ENCODE measurements at regions not wholly inside any gene's neighbourhood (a gene's known extent, or its start where the extent isn't known, plus 50 kb on each side); places are given as distances from the start of the nearest gene placed in this dataset.

- no peak for DNase-seq (ENCODE audit: low read depth)
These were observed 279.5 kb downstream of the DUSP10 start for GRCh38 chr1:221462345-221462744.

GRCh38 chr1:221468546-221468945, 273.3 kb downstream of the DUSP10 start:
- no peak for DNase-seq (ENCODE audit: low read depth)

- peak; percentile 22 for DNase-seq (ENCODE audit: low read depth)
These were observed 272.4 kb downstream of the DUSP10 start for GRCh38 chr1:221469476-221469875.

GRCh38 chr1:221470000-221470698, 271.7 kb downstream of the DUSP10 start:
- peak; percentile 32 for DNase-seq (ENCODE audit: low read depth)

- DNase-seq (ENCODE audit: low read depth): no peak
These were observed 268.5 kb downstream of the DUSP10 start for GRCh38 chr1:221473411-221473810.

GRCh38 chr1:221477252-221477651, 264.6 kb downstream of the DUSP10 start:
- DNase-seq (ENCODE audit: low read depth): no peak

- DNase-seq (ENCODE audit: low read depth): peak; percentile 85
These were observed 263.6 kb downstream of the DUSP10 start for GRCh38 chr1:221478050-221478949.

GRCh38 chr1:221487781-221488524, 253.9 kb downstream of the DUSP10 start:
- DNase-seq (ENCODE audit: low read depth): peak; percentile 83

- DNase-seq (ENCODE audit: low read depth): no peak
These were observed 253.3 kb downstream of the DUSP10 start for GRCh38 chr1:221488550-221488949.

GRCh38 chr1:221494670-221495069, 247.2 kb downstream of the DUSP10 start:
- peak; percentile 28 for DNase-seq (ENCODE audit: low read depth)

- DNase-seq (ENCODE audit: low read depth): peak; percentile 54
These were observed 244.8 kb downstream of the DUSP10 start for GRCh38 chr1:221497046-221497445.

GRCh38 chr1:221503268-221503667, 238.6 kb downstream of the DUSP10 start:
- DNase-seq (ENCODE audit: low read depth): peak; percentile 21

GRCh38 chr1:221509575-221510355, 232.1 kb downstream of the DUSP10 start:
- DNase-seq (ENCODE audit: low read depth): no peak

GRCh38 chr1:221510793-221511503, 230.9 kb downstream of the DUSP10 start:
- no peak for DNase-seq (ENCODE audit: low read depth)

GRCh38 chr1:221511797-221512196, 230.1 kb downstream of the DUSP10 start:
- no peak for DNase-seq (ENCODE audit: low read depth)

GRCh38 chr1:221514806-221515205, 227.1 kb downstream of the DUSP10 start:
- DNase-seq (ENCODE audit: low read depth): no peak

GRCh38 chr1:221515496-221515895, 226.4 kb downstream of the DUSP10 start:
- no peak for DNase-seq (ENCODE audit: low read depth)

GRCh38 chr1:221517961-221518360, 223.9 kb downstream of the DUSP10 start:
- no peak for DNase-seq (ENCODE audit: low read depth)

GRCh38 chr1:221520250-221520649, 221.6 kb downstream of the DUSP10 start:
- DNase-seq (ENCODE audit: low read depth): no peak

- DNase-seq (ENCODE audit: low read depth): peak; percentile 50
These were observed 220.2 kb downstream of the DUSP10 start for GRCh38 chr1:221521686-221522085.

- DNase-seq (ENCODE audit: low read depth): no peak
These were observed 219.4 kb downstream of the DUSP10 start for GRCh38 chr1:221522529-221522940.

All from RPMI7951 (cell line).